ENCODE measurements at regions not wholly inside any gene's neighbourhood (a gene's known extent, or its start where the extent isn't known, plus 50 kb on each side); places are given as distances from the start of the nearest gene placed in this dataset.
"Not testable (repeated sequence)": the region's sequence is repeated elsewhere in the genome, so short reads cannot be mapped to it uniquely, and the experiment has no call there.

- no peak for DNase-seq (ENCODE audit: low read depth in 2 of 2)
These were observed 437.4 kb downstream of the MIAT start for GRCh38 chr22:27094633-27095308.

GRCh38 chr22:27097506-27097905, 440.1 kb downstream of the MIAT start:
- DNase-seq (ENCODE audit: low read depth in 2 of 2): no peak

GRCh38 chr22:27097933-27098332, 440.5 kb downstream of the MIAT start:
- DNase-seq (ENCODE audit: low read depth in 2 of 2): no peak

GRCh38 chr22:27099946-27100722, 442.7 kb downstream of the MIAT start:
- DNase-seq (ENCODE audit: low read depth in 2 of 2): no peak

- no peak for DNase-seq (ENCODE audit: low read depth in 2 of 2)
These were observed 443.4 kb downstream of the MIAT start for GRCh38 chr22:27100789-27101188.

- no peak for DNase-seq (ENCODE audit: low read depth in 2 of 2)
These were observed 443.9 kb downstream of the MIAT start for GRCh38 chr22:27101288-27101687.

GRCh38 chr22:27104449-27104848, 447.1 kb downstream of the MIAT start:
- no peak for DNase-seq (ENCODE audit: low read depth in 2 of 2)

GRCh38 chr22:27105142-27106025, 448.0 kb downstream of the MIAT start:
- DNase-seq (ENCODE audit: low read depth in 2 of 2): no peak

GRCh38 chr22:27106985-27107384, 449.6 kb downstream of the MIAT start:
- DNase-seq (ENCODE audit: low read depth in 2 of 2): no peak

- DNase-seq (ENCODE audit: low read depth in 2 of 2): no peak
These were observed 450.0 kb downstream of the MIAT start for GRCh38 chr22:27107386-27107785.

GRCh38 chr22:27107824-27108223, 450.4 kb downstream of the MIAT start:
- DNase-seq (ENCODE audit: low read depth in 2 of 2): no peak

GRCh38 chr22:27108425-27109114, 451.2 kb downstream of the MIAT start:
- no peak for DNase-seq (ENCODE audit: low read depth in 2 of 2)

- DNase-seq (ENCODE audit: low read depth in 2 of 2): not testable (repeated sequence)
These were observed 452.0 kb downstream of the MIAT start for GRCh38 chr22:27109406-27109805.

- DNase-seq (ENCODE audit: low read depth in 2 of 2): no peak
These were observed 453.5 kb downstream of the MIAT start for GRCh38 chr22:27110665-27111451.

GRCh38 chr22:27111796-27112672, 454.6 kb downstream of the MIAT start:
- no peak for DNase-seq (ENCODE audit: low read depth in 2 of 2)

GRCh38 chr22:27113211-27113635, 455.8 kb downstream of the MIAT start:
- no peak for DNase-seq (ENCODE audit: low read depth in 2 of 2)

- DNase-seq (ENCODE audit: low read depth in 2 of 2): no peak
These were observed 456.3 kb downstream of the MIAT start for GRCh38 chr22:27113641-27114040.

- no peak for DNase-seq (ENCODE audit: low read depth in 2 of 2)
These were observed 456.8 kb downstream of the MIAT start for GRCh38 chr22:27114186-27114585.

- no peak for DNase-seq (ENCODE audit: low read depth in 2 of 2)
These were observed 458.0 kb downstream of the MIAT start for GRCh38 chr22:27115410-27115809.

- no peak for DNase-seq (ENCODE audit: low read depth in 2 of 2)
These were observed 458.4 kb downstream of the MIAT start for GRCh38 chr22:27115816-27116256.
